Prostate gland (tissue), 2 donors: ENCODE measurements at regions not wholly inside any gene's neighbourhood (a gene's known extent, or its start where the extent isn't known, plus 50 kb on each side); places are given as distances from the start of the nearest gene placed in this dataset.

ENCODE experiments used
- POLR2A ChIP-seq: fragments of 450-650 bp; IDR thresholded peaks from one replicate; pipeline ENCODE4 v1.6.1; 2016; ENCODE audit warnings: antibody characterized with exemption, mild to moderate bottlenecking
- POLR2AphosphoS5 ChIP-seq: sonication (generic); formaldehyde crosslinking; IDR thresholded peaks from one replicate; pipeline ENCODE4 v1.6.1; 2017; ENCODE audit warnings: antibody characterized with exemption
- TF ChIP-seq, protein P1 (sequence below), 4 experiments: fragments of 200-600 bp in 2 of 4; fragments of 450-650 bp in 2 of 4; sonication (generic) in 2 of 4; IDR thresholded peaks; 1 replicate in 3 of 4; 2 replicates in 1 of 4; pipeline ENCODE4 v1.5.1; 2016 to 2019; ENCODE audit warnings: antibody characterized with exemption in 4 of 4, mild to moderate bottlenecking in 2 of 4, moderate library complexity in 2 of 4

DNA sequence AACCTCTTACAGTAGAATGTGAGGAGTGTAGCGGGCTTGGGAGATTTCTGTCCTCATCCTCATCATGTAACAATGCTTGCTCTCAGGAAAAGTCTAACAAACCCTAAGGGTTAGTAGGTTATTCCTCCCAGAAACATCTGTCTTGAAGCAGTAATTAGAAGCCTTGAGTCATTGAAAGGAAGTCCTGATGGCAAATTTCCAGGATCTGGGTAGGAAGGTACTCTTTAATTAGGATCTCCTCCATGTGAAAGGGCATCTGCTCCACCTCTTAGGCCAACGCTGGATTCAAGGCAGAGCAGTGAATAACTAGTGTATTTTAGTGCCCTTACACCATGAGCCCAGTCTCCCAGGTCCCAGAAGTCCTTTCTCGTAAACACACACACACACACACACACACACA is 106.6 kb upstream of the BARHL2 start:
- no peak for TF ChIP-seq POLR2A
- TF ChIP-seq, protein P1, sequence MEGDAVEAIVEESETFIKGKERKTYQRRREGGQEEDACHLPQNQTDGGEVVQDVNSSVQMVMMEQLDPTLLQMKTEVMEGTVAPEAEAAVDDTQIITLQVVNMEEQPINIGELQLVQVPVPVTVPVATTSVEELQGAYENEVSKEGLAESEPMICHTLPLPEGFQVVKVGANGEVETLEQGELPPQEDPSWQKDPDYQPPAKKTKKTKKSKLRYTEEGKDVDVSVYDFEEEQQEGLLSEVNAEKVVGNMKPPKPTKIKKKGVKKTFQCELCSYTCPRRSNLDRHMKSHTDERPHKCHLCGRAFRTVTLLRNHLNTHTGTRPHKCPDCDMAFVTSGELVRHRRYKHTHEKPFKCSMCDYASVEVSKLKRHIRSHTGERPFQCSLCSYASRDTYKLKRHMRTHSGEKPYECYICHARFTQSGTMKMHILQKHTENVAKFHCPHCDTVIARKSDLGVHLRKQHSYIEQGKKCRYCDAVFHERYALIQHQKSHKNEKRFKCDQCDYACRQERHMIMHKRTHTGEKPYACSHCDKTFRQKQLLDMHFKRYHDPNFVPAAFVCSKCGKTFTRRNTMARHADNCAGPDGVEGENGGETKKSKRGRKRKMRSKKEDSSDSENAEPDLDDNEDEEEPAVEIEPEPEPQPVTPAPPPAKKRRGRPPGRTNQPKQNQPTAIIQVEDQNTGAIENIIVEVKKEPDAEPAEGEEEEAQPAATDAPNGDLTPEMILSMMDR (IDR thresholded peaks at IDR 0.05) = no peak
- TF ChIP-seq POLR2AphosphoS5 = no peak
